ENCODE measurements at regions not wholly inside any gene's neighbourhood (a gene's known extent, or its start where the extent isn't known, plus 50 kb on each side); places are given as distances from the start of the nearest gene placed in this dataset.

DNA sequence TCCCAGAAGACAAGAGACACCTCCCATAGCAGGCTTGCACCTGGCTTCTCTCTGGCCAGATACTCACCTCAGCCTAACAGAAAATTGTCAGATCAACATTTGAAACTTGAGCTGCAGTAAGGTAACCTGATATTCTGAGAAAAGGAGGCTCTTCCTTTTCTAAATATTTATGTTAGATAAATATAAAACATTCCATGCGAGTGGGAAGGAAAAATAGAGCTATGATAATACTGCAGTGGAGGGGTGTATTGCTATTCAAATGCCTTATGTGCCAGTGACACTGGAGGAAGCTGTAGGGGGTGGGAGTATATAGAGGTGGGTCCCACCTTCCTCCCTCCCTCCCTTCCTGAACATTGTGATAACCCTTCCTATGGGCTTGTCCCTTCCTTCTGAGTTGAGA, 515.5 kb upstream of the CHAC2 start:
- TF ChIP-seq, protein P1, sequence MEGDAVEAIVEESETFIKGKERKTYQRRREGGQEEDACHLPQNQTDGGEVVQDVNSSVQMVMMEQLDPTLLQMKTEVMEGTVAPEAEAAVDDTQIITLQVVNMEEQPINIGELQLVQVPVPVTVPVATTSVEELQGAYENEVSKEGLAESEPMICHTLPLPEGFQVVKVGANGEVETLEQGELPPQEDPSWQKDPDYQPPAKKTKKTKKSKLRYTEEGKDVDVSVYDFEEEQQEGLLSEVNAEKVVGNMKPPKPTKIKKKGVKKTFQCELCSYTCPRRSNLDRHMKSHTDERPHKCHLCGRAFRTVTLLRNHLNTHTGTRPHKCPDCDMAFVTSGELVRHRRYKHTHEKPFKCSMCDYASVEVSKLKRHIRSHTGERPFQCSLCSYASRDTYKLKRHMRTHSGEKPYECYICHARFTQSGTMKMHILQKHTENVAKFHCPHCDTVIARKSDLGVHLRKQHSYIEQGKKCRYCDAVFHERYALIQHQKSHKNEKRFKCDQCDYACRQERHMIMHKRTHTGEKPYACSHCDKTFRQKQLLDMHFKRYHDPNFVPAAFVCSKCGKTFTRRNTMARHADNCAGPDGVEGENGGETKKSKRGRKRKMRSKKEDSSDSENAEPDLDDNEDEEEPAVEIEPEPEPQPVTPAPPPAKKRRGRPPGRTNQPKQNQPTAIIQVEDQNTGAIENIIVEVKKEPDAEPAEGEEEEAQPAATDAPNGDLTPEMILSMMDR (IDR thresholded peaks at IDR 0.05): no peak
- TF ChIP-seq POLR2A (IDR thresholded peaks at IDR 0.05): no peak
- TF ChIP-seq EP300 (IDR thresholded peaks at IDR 0.05): no peak
- TF ChIP-seq POLR2AphosphoS5 (IDR thresholded peaks at IDR 0.05): no peak

All from sigmoid colon (tissue), 4 donors.